ELR (cell line): ENCODE measurements at regions not wholly inside any gene's neighbourhood (a gene's known extent, or its start where the extent isn't known, plus 50 kb on each side); places are given as distances from the start of the nearest gene placed in this dataset.

Experiments used
- DNase-seq: peaks from one replicate; pipeline ENCODE4 v3.0.0-alpha.2; 2015; ENCODE audit warnings: low read depth

DNA sequence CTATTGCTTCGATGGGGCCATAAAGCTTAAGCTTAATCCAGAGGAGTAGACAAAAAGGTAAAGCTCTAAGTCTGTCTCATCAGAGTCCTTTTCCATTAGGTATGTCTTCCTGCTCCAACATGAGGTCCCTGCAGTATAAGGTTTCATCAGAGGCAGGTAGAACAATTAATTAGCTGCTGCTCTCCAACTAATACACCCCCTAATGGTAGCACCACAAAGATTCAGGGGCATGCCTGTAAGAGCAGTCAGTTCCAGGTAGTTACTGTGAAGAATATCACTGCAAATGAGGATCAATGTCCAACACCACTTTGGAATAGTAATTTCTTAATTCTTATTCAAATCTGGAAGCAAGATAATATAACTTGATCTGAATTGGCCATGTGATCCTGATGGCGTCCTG, 160.3 kb upstream of the ESRRG start:
- no peak for DNase-seq

DNA sequence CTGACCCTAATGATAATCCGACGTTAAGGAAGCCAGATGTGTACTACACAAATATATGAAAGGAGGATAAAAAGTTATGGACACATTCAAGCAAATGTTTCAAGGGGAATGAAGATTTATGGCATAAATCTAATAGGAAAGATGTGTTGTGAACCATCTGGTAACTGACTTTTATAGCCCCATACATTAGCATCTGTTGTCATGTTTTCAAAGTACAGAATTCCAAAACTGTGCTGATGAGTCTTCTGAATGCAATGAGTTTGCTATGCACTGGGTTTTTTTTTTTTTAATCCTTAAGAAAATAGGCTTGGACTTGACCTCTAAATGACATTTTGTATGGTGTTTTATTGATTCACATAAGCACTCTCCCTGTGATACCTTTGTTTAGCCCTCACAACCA, 158.5 kb upstream of the ESRRG start:
- no peak for DNase-seq

DNA sequence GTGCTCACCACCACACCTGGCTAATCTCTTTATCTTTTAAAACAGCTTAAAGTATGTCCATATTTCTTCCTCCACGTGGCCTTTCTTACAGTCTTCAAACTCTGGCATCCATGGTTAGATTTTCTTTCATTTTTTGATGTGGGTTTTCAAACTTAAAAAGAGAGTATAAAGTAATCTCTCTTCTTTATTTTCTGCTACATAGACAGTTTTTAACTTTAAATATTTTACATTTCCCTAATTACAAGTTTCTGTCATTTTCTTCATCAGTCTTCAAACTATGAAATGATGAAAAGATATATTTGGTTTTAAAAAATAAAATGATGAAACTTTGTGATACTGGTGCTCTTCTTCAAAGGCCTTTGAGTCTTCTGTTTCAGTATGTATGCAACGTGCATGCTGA, 143.5 kb upstream of the ESRRG start:
- DNase-seq, result no peak

DNA sequence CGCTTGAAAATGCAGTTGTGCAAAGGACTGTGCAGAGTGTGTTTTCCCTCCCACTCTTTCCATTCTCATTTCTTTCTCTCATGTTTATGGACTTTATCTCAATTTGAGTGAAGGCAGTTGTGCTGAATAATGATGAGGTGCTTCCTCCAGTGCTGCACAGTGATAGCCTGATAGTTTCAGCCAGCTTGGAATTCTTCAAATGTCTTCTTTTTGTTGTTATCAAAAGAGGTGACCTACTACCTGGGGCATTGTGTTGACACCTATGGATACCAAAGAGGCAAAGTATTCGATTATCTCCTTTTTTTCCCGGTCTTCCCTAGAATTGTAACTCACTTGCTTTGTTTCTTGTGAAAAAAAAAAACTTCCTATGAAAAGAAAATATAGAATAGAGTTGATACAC, 132.6 kb upstream of the ESRRG start:
- DNase-seq, result no peak

DNA sequence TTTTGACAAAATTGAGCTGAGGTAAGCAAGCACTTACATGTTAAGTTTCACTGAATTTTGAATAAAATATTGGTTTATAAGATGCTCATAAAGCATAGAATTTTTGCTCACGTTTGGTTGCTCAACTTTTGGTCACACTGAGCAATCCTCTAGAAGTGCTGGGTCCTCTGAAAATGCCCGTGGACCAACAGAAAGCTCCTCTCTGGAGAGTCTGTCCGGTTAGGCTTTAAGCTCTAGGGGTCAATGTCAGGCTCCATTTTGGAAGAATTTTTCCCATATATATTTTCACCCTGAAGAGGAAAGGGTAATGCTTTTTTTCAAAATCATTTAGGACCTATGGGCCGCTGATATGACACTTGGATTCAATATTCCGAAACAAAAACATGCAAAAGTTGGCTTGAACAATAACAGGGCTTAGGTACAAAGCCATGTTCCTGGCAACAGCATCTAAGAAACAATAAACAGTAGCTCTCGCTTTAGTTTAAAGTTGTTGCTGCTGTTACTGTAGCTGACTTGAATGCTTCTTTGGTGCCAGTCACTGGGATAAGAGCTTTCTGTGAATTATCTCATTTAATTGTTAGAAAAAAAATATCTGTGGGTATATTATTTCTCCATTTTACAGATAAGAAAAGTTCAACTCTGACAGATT, 131.7 kb upstream of the ESRRG start:
- DNase-seq, result no peak

DNA sequence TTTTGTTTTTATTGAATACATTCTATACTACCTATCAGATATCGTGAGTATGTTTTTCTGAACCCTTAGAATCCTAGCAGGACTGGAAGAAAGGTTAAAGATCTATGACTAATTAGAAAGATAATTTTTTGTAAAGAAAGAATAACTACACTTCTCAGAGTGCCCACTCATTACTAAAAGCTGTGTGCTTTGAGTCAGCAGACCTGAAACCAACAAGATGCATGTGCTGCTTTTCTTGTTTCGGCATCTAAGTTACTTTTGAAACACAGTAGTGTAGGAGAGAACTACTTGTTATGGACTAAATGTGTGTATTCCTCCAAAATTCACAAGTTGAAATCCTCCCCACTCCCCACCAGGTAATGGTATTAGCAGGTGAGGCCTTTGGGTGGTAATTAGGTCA, 127.8 kb upstream of the ESRRG start:
- no peak for DNase-seq

DNA sequence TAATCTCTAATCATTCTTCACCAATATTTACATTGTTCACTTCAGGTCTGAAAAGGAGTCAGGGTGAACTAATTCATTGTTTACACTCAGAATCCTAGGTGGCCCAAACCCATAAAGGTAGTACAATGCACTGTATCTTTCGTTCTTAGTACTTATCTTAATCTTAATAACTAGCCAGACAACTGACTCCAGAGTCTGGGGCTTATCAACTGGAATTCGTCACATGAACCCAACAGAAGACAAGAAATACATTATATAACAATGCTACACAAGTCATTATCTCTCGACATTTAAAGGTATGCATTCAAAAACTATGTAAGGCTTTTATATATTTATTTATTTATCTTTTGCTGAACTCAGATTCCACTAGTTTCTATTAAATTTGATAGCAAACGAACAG, 125.9 kb upstream of the ESRRG start:
- no peak for DNase-seq

DNA sequence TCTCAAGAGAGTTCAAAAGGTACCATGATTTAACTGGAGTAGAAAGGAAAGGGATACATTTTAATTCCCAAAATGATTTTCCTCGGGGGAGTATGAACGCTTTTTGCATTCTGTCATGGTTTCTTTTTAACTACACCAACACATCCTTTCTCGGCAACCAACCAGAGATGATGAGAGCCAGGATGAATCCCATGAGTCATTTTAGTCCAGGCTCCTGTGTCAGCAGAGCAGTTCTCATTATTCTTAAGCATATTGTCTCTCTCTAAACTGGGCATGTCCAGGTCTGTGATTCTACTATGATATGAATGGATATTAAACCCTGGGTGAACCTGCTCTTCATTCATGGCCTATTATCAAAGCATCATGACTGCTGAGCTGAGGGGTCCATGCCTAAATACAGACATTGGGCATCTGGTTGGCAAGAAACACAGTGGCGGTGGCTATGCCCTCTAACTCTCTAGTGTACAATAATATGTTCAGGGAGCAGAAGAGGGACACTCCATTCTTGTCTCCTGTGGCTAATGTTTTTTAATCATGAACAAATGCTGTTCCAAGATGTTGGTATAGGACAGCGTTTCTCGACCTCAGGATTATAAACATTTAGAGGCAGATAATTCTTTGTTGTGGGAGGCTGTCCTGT, 124.3 kb upstream of the ESRRG start:
- peak; percentile 56 for DNase-seq

DNA sequence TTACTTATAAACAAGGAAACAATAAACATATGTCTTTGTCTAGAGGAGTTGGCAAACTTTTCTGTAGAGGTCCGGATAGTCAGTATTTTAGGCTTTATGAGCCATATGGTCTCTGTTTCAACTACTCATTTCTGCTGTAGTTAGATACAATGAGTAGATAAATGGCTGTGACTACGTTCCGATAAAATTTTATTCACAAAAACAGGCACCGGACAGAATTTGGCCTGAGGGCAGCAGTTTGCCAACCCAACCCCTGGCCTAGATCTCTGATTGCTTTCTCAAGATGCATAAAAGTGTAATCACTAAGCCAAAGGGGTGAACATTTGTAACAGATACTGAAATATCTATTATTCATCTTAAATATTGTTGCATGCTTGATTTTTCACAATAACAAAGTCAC, 123.1 kb upstream of the ESRRG start:
- DNase-seq, result no peak

DNA sequence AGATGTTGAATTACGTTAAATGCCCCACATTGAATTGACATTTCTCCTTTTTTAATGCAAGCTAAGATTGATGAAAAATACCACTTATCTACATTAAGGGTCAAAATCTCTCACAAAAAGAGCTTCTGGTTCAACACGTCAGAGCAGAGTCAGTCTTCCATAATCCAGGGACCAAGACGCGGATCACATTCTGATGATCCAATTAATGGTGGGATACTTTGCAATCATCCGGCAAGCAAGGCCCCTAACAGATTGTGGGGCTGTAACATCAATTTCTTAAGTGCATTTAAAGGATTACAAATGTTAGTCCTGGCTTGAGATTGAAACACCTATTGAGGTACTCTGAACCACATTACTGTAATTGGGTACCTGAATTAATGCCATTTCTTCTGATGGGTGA, 120.2 kb upstream of the ESRRG start:
- DNase-seq, result no peak

DNA sequence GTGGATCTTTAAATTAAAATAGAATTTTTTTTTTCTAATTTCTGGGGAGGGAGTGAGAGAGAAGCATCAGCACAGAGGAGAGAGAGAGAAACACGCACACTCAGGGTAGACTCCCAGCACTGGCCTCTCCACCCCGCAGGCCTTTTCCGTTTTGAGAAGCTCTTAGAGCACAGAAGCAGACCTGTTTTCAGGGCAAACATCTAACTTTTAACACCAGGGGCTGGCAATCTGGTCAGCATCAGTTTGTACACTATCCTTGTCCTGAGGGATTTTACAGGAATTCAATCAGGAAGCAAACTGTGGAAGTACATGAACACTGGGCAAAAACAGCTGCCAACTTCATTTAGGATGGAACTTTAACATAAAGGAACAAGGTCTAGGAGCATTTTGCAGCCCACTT, 117.9 kb upstream of the ESRRG start:
- DNase-seq, result no peak

DNA sequence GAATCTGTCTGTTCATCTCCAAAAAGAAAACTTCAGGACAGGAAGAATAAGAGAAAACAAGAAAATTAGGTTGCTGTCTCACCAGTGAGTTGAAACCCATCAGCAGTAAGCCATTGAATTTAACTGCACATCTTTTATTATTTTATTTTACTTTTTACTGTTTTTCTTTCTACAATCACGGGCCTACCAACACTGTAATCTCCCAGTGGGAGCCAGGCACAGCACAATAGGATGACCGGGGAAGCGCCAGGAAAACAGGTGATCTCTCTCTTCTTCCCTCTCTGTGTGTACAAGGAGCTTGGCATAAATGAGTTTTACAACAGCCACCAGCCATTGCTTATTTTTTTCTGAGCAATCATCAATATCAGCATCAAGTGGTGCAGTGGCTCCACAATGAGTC, 113.1 kb upstream of the ESRRG start:
- DNase-seq, result no peak

DNA sequence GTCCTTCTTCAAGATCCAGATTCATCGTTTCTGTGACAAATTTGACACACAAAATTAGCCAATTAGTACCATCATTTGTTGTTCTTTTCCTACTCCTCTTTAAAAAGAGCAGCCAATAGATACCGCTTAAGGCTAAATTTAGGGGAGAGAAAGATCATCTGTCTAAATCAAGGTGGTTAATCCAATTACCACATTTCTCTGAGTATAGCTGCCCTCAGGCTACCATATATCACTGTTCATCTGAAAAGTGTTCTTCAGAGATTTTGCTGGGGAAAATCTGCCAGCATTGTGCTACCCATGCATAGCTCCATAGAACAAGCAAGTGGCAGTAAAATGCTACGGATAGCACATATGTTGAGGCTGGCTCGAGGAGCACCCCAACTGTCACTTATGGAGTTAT, 110.3 kb upstream of the ESRRG start:
- DNase-seq, result no peak

DNA sequence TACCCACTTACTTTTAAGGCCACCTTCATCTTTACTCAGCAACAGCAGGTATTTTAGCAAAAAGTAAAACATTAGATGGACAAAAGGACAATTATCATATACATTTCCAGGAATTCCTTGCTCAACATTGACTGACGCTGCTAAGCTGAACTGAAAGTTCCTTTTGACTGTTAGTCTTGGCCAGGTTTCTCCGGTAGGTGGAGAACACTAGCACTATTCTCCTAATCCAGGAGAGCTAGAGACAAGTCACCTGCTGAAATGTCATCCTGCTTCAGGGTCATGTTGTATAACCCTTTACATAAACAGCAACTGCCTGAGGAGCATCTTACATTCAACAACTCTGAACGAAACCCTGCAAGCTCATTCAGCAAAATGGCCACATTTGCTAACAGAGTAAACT, 109.0 kb upstream of the ESRRG start:
- DNase-seq, result no peak

DNA sequence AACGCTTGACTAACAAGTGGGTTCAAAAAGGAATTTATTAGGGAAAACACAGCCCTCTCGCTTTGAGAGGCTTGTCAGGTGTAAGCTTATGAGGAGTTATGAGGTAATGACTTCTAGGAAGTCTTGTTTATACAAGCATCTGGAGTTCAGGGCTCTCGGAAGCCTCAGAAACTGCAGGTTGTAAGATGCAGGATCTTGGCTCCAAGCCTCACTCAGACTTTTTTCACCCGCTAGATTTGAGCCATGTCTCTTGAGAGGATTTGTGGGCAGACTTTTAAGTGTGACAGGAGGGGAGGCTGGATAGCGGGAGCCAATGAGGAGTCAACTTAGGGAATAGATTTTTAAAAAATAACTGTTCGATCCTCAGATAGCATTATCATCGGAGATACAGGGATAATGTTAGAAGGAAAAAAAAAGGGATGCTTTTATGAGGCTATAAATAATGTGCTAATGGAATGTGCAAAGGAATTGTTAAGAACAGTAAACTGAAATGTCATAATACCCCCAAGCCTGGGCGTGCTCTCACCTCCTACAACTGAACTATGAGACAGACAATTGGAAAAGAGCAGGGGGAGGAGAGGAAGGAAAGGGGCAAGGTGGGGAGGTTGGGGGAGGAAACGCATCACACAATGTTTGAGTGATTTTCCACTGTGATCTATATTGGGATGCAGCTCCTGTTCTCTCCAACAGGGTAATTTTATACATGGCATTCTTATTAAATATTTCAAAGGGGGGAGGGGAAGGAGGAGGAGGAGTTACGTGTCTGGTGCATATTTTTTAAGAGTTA, 107.4 kb upstream of the ESRRG start:
- peak; percentile 8 for DNase-seq

DNA sequence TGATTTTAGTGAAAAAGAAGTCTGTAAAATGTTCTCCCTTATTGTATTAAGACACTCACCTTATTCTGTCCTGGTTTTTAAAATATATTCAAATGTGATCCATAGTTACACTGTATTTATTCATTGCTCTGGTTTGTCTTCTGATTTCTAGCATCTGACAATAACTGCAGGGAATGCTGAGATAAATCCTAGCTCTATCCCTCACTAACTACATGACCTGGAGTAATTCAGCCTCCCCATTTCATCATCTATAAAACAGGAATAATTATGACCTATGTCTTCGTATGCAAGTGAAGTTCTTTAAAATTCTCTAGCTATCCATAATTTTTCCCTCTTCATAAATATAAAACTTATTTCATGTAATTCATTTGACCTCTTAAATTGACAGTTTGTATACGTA, 104.0 kb upstream of the ESRRG start:
- DNase-seq, result no peak

DNA sequence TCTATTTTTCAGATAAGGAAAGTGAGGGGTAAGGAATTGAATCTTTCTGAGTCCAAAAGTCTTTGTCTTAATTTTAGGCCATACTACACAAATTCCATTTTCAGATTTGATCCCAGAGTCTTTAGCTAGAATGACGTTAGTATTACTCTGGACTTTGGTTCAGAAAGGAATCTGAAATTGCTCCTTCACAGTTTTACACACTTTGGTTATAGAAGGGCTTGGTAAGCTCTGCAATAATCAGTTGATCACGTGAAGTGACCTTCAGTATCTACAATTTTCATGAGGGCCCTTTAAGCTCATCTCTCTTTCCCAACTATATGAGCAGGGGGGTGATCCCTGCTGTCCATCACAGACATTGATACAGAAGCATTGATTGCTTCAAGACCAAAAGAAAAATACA, 103.4 kb upstream of the ESRRG start:
- DNase-seq, result no peak

DNA sequence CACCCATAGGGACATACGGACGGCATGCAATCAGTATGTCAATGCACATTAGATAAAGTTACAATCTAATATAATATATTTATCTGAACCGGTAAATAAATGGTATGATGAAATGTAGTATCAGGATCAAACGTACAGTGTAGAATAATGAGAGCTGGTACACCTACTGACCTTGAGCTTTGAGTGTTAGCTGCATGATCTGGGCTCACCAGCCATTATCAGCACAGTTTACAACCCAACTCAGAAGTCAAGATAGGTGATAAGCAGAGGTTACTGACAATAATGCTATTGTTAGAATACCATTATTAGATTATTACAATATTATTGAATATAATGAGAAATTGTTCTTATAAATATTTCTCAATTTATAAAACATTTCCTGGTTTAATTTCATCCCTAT, 103.0 kb upstream of the ESRRG start:
- no peak for DNase-seq

DNA sequence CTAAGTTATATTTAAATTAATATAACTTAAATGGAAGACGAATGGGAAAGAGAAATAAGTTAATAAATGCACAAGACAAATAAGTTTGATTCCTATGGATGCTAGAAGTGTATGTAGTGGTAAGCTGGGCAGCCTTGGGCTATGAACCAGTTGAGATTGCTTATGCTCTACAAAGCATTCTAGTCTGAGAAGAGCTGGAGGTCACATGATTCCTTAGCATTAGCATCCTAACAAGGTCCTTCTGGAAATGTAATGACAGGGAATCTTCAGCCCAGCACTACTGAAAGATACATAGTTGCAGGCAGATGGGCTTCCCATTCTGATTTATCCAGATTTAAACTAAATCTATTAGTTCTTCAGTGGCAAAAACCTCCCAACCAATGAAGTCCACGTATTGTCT, 102.3 kb upstream of the ESRRG start:
- no peak for DNase-seq

DNA sequence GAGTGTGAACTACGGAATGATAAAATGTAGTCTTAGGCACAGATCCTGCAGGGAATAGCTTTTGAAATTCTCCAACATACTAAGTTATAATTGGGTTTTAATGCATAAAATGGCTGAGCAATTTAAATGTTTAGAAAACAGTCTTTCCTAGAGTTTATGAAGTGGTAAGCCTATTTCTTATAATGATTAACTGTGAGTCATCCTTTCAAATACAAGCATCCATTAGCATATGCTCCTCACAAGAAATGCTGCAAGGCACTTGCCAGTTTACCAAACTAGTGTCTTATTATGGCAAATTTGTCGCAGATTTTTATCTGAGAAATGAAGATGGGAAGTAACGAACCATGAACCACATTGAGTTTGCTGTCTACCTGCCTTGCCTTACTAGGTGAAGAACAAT, 101.3 kb upstream of the ESRRG start:
- DNase-seq, result peak; percentile 45

DNA sequence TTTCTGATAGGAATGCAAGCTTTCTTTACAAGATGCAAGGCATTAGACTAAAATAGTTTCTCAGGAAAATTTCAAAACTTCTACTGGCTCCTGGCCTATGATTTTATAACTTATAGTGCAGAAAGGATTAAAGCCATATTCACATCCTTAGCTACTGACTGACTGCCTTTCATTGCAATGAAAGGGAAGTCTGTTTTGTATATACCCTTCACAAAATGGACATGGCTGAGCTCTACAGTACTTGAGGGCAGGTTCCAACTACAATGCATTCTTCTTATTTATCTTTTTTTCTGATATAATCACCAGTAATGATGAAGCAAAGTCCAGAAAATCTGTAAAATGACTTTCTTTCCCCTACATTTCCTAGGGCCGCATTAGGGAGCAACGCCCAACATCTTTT, 100.5 kb upstream of the ESRRG start:
- no peak for DNase-seq

DNA sequence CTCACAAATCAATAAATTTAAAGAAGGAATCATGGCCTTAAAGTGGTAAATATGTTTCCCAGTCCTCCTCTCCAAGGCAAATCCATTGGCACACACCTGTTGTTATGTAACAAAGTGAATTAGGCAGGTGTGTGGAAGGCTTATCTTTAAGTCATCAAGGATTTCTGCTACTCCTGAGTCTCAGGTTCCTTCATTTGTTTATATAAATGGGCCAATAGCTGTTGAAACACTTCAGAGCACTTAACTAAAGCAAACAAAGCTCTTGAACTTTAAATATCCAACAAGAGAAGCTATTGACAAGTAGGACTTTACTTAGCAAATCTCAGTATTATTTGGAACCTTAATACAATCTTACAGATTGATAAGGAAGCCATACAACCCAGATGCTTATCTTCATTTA, 99.3 kb upstream of the ESRRG start:
- no peak for DNase-seq

DNA sequence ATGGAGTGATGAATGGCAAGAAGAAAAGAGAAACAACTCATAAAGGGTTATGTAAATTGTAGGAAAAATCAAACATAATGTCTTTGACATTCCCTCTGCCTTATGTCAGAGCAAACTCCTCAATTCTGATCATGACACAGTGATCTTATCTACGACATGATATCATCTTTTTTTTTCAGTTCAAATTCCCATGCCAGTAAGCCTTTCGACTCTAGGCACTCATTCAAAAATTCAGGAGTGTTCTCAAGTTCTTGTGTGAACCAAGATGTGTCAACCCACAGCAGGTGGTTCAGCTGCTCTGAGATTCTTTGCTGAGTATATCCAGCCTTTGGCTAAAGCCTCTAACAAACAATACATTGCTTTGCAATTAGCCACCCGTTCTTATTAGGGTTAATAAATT, 97.1 kb upstream of the ESRRG start:
- DNase-seq, result peak; percentile 21

DNA sequence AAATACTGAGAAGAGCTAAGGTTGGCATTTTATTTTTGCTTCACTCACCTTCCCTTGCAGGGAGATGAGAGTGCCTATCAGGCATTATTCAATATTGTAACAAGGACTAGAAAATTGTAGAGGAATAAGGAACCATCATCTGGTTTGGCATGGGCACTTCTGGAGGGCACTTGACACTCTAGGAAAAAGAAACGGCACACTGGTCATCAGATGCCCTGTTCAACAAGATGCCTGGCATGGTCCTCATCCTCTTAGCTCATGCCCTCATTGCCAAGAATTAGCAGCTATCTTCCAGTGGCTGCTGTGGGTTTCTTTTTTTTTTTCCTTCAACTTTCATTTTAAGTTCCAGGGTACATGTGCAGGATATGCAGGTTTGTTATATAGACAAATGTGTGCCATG, 95.1 kb upstream of the ESRRG start:
- DNase-seq, result no peak
